HG03135 (cell line): ENCODE measurements at regions not wholly inside any gene's neighbourhood (a gene's known extent, or its start where the extent isn't known, plus 50 kb on each side); places are given as distances from the start of the nearest gene placed in this dataset.

Experiments used
- ATAC-seq: cut with Tn5 transposase; IDR thresholded peaks from one replicate; pipeline ENCODE4 v1.9.1; 2021; ENCODE audit warnings: mild to moderate bottlenecking, moderate library complexity; ENCODE audit not compliant: unreplicated experiment

DNA sequence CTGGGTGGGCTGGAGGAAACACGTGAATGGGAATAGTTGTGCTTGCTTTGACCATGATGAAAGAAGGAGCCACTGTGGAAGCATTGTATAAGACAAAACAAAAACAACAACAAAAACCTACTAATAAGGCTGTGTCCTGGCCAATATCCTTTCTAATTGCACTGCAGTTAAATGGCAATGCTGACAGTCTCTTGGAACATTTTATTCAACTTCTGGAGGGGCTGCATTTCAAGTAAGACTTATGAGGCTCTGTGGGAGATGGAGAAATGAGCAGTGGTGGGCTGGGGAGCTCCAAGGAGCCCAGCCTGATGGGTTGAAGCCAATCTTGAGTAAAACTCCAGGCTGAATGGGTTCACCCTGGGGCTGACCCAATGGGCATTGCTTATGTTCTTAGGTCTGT lies 99.8 kb upstream of the ROPN1 start:
- no peak for ATAC-seq

GRCh38 chr3:124092811-124093210 lies 100.9 kb upstream of the ROPN1 start:
- no peak for ATAC-seq

DNA sequence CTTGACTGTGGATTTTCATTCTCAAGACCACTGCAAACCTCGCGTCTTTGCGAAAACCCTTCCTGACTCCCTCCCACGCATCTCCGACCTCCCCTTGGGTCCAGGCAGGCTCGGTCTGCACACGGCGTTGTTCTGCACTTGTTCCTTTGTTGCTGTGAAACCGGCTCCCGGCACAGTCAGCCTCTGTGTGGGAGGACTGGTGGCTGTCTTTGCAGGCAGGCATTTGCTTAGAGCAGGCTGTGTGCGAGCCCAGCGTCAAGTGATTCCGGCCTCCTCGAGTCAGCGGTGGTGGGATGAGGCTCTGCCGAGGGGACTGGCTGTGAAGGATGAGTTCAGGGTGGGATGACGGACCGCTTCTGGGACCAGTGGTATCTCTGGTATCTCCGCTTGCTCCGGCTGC lies 102.6 kb upstream of the ROPN1 start:
- ATAC-seq = no peak

DNA sequence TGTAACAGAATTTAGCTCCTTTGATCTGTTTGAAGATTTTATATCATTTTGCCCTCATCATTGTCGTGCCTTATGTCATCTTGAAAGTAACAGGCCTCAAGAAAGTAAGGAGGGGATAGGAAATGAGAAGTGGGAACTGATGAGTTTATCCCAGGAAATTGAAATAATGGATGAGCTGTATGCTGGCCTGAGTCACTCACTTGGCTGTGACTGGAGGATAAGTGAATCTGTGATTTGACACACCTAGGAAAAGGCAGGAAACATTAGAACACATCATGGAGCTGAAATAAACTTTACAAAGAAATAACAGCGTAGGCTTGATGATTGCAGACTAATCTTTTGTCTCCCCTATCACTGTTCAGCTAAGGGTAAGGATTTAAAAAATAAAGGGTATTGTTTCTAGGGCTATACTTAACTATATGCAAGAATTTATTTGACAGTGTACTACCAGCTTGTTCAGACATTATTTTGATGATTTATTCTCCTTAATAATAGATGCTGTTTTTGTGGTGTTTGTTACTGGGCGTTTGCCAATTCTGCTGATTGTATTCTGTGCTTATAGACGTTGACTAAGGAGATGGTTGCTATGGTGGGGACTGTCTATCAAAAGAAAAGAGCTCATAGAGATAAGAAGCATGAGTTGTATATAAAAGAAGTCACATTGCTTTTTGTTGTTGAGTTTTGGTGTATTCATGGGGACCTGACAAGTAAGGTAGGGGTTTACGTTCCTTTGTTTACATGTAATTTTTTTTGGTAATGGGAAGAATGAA lies 105.6 kb upstream of the ROPN1 start:
- ATAC-seq = no peak

GRCh38 chr3:124101643-124102042 lies 109.7 kb upstream of the ROPN1 start:
- ATAC-seq = no peak

DNA sequence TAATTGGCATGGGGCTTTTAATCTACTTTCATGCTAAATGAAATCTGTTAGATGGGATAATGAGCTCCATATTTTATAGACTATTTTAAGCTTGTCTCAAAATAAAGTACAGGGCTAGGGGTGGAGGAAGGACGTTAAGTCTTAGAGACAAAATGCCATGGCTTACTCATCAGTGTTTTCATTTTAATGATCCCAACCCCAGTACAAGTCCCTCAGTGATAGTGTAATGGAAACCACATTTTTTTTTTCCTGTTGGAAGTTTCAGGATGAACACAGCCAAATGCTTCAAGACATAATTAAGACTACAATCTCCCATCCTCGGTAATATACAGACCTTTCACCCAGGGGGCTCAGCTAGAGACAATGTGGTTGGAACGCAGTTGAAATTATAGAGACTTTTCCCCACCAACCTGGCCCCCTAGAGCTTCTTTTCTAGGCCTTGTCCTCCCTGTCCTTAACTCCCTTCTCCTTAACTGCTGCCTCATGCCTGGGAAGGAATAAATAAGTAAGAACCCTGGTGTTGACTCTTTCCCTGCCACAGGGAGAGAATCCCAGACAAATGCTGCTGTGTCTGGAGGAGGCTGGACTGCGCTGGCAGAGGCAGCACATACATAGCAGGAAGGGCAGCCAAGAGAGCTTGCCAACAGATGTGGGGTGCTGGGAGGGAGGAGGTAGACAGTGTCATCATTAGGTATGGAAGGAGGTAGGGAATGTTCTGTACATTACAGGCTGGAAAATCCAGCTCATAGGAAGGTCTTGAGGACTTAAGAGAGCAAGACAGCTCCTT lies 115.4 kb upstream of the ROPN1 start:
- ATAC-seq = no peak

DNA sequence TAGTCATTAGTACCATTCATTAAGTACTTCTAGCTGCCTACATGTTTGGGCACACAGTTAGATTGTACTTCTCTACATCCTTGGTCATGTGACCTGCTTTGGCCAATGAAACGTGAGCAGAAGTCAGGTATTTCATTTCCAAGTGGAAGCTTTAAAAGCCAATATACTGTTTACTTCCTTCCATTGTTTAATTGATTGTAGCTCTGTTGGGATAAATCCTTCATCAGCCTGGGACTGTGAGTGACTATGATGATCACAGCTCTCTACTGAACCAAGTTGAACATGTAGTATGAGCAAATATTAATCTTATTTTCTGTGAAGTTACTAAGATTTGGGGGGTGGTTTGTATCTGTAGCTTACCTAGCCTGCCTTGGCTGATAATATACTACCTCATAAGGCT lies 116.5 kb upstream of the ROPN1 start:
- ATAC-seq = no peak

DNA sequence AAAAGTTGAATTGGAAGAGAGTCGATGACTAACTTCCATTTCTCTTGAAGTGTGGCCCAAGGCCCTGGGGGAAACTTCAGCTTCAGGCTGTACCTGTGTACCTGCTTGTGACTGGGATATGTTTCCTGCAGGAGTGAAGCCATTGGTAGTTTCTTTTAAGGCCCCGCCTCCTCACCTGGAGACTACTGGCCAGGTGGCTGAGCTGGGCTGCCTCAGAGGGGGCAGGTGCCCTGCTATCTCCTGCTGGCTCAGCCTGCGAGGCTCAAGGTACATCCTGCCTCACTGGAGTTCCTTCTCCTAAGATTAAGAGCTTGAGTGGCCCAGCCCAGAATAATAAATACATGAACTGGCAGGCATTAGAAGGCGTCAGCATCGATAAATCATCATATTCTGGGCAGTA lies 121.6 kb upstream of the ROPN1 start:
- no peak for ATAC-seq

DNA sequence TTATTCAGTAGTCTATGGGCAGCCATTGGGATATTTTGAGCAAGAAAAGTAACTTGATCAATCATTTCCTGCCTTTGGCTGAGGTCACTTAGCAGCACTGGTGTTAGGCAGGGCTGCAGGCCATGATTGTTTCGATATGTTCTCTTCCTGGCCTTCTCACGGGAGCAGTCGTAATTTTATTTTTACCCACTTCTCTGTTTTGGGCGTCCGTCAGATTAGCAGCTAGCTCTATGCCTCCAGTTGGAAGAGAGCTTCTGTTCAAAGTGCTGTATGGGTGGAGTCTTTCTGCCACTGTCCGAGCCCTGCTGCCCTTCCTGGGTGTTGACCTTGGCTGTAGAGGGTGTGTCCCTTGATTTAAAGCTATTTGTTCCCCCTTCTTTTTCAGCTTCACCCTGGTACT lies 123.4 kb upstream of the ROPN1 start:
- no peak for ATAC-seq

GRCh38 chr3:124115956-124116355 lies 124.0 kb upstream of the ROPN1 start:
- ATAC-seq = no peak

GRCh38 chr3:124116906-124117305 lies 125.0 kb upstream of the ROPN1 start:
- ATAC-seq = no peak

- no peak for ATAC-seq
Measured at GRCh38 chr3:124117486-124117885, 125.6 kb upstream of the ROPN1 start.

- ATAC-seq = no peak
Measured at GRCh38 chr3:124118397-124118796, 126.5 kb upstream of the ROPN1 start.

DNA sequence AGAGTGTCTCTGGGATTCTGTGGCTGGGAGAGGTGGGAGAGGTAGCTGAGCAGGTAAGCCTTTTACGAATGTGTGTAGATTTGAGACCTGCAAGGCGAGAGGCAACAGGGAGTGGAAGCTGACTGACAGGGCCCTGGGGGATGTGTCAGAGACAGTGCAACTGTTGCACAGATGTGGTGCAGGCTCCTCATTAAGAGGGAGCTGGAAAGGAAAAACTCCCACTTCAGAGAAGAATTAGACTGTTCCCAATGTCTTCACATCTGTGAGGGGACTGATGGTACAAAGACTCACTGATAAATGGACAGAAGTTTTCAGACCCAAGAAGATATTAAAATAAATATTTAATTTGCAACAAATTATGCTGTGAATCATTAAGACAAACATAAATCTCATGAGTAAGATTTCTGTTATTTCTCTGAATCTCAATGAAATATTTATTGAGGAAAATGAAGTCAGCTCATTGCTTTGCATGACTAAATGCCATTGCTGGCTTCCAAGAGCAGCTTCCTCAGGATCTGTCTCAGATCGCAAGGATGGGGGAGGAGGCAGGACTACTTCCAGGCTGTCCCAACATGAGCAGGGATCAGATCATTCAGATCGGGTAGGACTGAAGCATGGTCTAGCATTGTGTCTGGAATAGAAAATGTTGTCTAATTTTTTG lies 127.3 kb upstream of the ROPN1 start:
- no peak for ATAC-seq

DNA sequence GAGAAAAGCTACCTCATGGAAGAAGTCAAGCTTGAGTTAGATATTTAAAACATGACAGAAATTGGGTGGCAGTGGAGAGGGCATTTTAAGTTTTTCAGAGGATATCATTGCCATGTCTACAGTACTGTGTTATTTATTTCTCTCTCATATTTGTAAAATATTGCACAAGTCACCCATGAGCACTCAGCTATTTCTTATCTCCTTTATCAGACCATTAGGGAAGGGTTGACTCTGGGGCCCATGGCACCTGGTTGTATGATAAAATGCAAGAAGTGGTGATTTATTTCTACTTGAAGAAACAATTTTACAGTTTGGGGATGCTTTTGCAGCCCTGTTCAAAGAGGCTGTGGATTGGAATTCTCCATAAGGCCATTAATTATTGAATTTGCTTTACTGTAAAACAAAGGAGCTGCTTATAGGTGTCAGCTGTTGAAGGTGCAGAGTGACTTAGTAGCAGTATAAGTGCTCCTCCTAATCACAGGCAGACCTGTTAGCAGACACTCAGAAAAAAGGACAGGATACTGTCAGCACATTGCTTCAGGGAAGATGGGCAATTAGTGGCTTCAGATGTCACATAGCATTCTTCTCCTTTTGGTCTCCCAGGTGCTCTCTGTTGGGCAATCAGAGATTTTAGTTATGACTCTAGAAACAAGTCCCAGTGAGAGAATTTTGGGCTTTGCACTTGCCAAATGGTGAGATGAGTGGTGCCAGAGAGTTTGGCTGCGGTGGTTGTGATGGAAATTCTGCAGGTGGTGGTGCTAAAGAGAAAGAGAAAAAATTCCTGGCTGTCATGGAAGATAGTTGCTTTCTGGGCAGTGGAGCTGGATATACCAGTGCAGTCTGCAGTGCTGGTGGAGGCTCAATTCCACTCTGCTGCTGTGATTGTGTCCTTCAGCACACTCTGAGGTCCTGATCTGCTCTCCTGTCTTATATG lies 129.7 kb upstream of the ROPN1 start:
- ATAC-seq = no peak

DNA sequence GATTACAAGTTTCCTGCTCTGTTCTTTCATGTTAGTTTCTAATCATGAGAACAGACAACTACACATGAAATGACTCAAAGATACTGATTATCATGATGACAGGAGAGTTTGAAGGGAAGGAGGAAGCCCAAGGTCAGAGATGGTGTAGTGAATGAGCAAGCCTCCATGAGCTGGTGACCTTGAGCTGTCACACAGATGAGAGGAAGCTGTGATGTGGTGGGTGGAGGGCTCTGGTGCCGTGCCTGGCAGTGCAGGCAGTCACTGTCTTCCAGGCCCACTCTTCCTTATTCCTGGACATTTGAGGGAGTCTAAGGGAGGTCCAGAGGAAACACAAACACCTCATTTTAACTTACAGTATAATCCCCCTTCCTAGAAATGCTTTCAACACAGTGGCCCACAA lies 133.4 kb upstream of the ROPN1 start:
- no peak for ATAC-seq

- ATAC-seq = no peak
Measured at GRCh38 chr3:124126436-124127023, 134.6 kb upstream of the ROPN1 start.

- no peak for ATAC-seq
Measured at GRCh38 chr3:124131158-124131557, 139.2 kb upstream of the ROPN1 start.

DNA sequence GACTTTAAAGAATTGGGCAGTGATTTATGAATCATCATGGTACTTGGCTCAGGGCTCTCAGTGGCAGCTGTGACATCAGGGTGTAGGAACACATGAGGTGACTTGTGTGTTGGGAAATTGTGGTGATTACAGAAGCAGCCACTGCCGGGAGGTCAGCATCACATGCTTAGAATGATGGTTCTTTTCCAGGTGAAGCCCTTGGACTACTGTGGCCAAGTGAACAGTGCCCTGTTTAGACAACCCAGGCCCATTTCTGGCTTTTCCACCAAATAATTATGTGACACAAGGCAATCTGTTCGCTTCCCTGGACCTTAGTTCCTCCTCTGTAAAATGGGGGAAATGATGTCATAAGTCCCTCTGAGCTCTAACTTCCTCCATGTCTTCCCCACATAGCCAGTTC lies 139.7 kb upstream of the ROPN1 start:
- no peak for ATAC-seq

DNA sequence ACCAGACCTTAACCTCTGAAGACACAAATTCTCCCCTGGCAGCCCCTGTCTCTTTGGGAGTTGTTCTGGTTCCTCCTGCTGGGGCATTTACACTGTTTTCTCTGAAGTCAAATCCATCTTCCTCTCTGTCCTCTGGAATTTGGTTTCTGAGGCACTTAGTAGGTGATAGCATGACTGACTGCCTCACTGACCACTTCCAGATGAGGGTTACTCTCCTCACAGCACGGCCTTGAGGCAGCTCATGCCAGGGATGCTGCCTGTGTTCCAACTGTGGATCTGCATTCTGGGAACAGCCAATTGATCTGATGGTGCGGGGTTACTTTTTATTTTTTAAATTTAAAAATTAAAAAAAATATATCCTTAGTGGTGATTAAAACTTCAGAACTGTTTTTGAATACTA lies 140.9 kb upstream of the ROPN1 start:
- ATAC-seq = no peak
